HL-60/S4 (cell line): ENCODE measurements at regions not wholly inside any gene's neighbourhood (a gene's known extent, or its start where the extent isn't known, plus 50 kb on each side); places are given as distances from the start of the nearest gene placed in this dataset.

Source experiments
- in situ Hi-C: fragments of 300-500 bp; cut with MboI; formaldehyde crosslinking; loops from 2 replicates; pipeline ENCODE4 v1.14.3; 2022; ENCODE audit warnings: low sequenced_read_pairs

DNA sequence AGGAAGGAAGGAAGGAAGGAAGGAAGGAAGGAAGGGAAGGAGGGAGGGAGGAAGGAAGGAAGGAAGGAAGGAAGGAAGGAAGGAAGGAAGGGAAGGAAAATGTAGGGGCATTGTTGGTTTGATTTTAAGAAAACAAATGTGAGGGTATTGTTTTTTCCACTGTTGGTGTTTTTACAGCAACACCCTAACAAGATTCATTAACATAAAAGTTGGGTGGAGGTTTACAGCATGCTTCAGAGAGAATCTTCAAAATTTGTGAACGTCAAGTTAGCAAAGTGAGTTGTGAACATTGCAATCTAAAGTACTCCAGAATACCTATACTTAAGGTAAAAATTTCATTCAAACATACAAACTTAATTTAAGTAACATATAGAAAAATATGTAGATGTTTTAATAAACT is 200.2 kb upstream of the ID4 start:
- in situ Hi-C loops = no loop called here

DNA sequence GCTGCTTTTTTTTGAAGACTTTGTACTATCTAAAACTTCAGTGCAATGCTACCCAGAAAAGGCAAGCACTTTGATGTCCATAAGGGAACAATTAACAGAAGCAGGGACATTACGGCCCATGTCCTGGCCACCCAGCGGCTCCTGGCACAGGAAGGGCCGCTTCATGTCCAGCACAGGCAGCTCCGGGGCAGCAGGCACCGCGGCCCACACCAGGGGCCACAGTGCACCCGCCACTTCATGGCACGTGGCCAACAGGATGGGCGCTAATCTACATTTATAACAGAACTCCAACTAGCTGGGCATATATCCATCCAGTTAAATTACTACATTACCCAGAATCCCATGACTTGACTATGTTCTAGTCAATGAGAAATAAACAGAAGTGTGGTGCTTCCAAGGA is 198.2 kb upstream of the ID4 start:
- in situ Hi-C loops = no loop called here

DNA sequence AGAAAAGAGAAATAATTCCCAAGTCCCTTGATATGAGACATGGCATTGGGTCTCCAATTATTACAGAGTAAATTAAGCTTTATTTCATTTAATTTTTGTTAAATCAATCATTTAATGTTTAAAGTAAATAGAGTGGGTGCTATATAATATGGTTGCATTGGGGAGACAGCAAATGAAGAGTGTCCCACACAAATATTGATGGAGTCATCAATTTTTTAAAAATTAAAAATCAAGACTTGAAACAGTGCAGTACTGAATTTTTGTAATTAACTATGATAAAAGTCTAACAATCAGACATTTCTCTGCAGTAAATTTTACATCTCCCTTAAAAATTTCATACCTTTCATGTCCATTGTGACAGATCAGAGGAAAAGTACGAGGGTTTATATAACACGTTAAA is 193.9 kb upstream of the ID4 start:
- in situ Hi-C loops = no loop called here

DNA sequence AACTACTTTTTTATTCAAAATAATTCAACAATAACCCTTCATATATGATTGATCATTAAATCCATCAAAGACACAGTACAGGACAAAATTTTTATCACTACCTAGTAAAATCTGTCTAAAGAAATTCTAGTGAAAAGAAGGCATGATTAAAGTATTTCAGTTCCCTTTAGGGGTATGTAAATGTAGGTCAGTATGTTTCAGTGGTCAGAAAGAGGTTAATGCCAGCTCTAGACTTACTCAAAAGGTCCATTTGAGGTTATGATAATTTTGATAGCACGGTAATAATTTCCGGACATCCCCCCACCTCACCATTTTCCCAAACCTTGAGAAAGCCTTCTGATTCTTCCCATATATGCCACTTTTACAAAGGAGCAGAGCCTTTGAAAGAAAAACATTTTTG is 193.5 kb upstream of the ID4 start:
- in situ Hi-C loops = no loop called here

DNA sequence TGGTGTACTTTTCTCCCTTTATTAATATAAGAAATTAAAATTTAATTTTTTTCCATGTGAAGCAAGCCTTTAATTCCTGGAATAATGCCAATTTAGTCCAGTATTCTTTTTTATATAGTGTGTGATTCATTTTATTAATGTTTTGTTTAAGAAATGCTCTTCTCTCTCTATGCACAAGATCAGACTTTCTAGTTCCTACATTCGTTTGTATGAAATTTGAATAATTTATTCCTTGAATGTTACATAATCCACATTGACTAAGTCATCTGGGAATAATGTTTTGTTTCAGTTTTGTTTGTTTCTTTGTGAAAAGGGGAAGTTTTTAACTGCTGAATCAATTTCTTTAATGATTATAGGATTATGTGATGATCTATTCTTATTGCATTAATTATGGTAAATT is 181.4 kb upstream of the ID4 start:
- in situ Hi-C loops = no loop called here

DNA sequence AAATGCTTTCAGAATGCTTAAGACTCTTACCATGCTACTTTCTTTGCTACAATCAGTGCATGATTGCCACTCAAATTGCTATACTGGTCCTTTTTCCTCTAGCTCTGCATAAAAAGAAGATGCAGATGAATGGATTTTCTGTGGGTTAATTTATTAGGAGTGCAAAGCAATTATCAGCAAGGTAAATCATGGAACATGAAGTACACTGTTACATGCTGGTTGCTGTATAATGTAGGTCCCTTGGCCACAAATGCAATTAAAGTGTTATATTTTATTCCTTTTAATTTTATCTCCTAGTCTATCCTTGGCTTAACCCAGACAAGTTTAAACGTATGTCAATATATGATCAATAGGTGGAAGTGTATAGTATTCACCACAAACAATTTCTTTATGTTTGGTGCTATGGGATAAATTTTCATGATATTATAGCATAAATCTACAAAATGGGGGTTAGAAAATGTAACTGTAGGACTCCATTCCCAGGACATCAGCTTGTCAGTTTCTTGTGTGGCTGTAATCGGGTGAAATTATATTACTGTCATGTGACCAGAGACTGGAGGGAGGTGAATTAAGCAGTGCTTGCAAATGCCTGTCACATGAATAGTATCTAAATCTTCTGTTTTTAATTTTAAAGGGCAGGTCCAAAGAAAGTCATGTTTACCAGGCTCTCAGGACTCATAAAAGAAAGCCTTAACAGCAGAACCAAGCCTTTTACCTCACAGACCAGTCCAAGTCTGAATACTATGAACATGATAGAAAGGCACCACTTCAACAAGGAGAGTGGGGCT is 176.9 kb upstream of the ID4 start:
- in situ Hi-C loops = no loop called here

DNA sequence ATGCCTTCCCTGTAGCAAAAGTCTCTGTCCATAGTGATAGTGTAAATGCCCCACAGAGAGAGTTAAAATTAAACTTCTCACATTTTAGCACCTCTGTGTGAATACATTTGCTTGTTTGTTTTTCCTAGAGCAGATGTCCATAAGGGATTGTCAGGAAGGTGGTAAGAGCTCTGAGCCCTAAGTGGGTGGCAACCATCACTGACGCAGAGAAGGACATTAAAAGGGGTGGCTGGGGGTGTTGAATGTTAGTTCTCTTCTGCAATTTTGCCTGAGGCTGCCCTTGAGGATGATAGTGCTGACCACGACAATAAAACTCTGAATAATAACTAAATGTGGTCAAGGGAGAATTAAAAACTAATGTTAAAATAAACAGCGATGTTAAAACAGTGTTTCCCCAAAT is 174.3 kb upstream of the ID4 start:
- in situ Hi-C loops = no loop called here

DNA sequence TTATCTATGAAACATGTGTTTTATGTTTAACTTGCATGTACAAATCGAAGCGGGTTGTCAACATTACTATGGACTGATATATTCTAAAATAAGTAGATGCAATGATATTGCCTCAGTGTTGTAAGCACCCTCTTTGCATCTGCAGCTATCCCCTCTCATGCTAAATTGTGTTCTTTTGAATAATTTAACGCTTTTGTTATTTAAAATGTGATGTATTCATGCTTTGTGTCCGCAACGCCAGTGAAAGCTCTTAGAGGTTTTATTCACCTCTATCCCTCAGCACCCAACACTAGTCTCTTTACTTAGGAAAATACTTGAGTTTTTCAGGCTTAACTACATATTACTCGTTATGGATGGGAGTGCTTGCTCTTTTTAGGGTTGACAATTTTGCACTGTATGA is 173.7 kb upstream of the ID4 start:
- in situ Hi-C loops = no loop called here

DNA sequence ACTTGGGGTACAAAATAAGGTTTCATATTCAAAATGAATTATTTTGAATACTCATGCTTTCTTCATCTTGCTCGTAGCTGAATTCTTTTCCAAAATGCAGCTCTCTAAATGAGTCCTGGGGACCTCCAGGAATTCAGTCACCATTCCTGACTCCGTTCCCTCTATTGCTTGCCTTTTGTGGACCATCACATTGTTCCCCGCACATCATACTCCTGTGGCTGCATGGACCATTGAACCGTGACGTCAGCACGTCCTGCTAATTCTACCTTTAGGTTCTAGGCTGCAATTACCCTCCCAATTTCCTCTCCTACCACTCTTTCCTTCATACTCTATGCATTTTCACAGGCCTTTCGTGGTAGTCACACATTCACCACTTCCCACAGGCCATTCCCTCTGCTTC is 173.1 kb upstream of the ID4 start:
- in situ Hi-C loops = no loop called here

DNA sequence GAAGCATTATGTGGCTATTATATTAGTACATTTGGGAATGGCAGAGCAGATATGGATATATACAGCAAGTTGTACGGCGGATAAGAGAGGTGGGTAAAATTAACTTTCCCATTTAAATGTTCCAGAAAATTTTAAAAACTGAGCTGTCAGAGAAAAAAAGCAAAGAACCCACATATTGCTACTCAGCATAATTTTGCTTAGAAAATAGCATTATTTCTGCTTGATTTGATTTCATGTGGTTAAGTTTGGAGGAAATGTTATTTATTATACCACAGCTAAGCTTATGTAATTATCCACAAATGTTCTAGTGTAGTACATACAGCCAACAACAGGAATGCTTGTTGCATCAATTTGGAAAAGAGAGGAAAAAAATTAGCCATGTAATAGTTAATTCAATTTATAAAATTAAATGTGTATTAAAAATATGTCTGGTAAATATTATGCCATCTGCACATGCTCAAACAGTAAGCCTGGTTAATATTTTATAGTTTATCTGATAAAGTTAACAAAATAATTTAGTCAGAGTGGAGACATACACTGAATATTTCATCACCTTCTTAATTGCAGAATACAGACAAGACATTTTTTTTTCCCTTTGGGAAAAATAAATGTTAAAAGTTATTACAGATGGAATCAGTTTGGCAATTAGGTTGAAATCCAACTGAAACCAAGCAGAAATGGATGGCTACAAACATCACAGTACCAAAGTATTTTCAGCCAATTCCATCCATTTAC is 172.1 kb upstream of the ID4 start:
- in situ Hi-C loops = no loop called here

DNA sequence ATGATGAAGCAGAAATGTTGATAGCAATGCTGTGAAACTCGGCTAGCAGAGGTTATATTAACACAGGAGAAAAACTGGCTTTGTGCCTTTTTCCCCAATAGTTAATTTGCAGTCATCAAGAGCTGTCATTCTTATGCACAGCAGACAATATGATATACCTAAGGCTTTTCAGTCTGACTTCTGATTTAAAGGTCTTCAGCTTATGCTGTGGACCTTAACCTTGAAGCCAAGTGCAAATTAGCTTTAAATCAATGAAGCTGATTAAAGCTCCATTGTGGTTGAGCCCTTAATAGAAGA is 171.6 kb upstream of the ID4 start:
- in situ Hi-C loops = no loop called here

DNA sequence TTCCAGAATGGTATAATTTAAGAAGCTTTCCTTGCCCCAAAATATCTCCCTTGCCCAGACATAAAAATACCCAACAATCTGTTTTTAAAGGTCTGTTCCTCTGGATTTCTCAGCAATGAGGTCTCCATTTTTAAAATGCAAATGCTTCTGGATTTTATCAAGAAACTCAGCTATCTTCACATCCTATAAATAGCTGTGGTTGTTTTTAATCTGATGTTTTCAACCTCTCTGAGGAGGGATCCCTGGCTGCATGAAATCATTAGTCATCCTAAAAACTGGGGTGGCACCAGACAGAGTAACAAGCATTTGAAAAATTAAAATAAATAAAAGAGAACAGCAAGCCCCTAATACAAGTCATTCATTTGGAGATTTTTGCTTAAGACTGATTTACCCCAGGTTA is 168.5 kb upstream of the ID4 start:
- in situ Hi-C loops = no loop called here

DNA sequence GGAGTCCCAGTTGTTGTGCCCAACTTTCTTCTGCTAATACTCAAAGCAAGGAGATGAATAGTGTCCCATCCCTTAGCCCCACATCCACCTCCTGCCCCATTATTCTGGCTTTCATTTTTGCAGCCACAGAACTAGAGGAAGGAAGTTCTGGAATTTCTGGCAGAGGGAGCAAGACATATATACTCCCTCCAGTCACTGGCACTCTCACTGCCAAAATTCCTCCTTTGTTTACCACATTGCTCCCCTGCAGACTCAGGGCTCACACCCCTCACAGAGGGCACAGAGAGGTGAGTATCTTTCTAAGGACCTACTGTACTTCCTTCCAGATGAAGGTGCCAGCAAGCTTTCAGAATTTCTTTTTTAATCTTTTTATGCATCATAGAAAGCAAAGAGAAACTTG is 168.0 kb upstream of the ID4 start:
- in situ Hi-C loops = no loop called here

DNA sequence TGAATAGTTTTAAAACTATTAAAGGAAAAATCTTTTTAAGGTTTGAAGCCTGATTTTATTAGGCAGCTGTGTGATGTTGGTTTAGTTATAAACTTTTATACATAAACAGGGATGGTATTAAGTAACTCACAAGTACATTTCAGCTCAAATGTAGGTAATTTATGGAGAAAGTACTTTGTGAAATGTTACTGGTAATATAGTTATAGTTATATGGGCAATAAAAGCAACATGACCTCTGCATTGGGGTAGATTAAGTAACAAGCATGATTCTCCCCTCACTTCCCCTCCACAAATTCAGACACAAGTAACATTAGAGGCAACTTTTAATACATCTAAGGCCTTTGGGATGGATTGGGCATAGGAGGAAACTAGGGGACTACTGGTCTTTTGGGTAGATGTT is 154.3 kb upstream of the ID4 start:
- in situ Hi-C loops = no loop called here

DNA sequence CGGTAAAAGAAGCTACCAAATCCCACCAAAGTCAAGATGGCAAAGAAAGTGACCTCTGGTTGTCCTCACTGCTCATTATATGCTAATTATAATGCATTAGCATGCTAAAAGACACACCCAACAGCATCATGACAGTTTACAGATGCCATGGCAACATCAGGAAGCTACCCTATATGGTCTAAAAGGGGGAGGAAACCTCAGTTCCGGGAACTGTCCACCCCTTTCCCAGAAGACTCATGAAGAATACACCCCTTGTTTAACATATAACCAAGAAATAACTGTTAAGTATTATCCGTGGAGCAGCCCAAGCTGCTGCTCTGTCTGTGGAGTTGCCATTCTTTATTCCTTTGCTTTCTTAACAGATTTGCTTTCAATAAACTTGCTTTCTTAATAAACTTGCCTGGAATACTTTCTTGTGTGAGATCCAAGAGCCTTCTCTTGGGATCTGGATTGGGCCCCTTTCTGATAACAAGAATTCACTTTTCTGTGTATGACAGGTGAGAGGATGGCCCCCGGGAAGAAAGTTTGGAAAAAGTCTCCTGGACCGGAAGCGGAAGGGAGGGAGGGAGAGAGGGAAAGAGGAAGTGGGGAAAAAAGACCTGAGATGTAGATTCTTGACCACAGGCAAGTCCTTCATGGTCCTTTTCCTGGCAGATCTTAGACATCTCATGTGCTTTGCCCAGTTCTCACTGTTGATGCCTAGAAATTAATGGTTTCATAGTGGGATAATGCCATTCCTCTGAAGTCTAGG is 146.7 kb upstream of the ID4 start:
- in situ Hi-C loops = no loop called here

DNA sequence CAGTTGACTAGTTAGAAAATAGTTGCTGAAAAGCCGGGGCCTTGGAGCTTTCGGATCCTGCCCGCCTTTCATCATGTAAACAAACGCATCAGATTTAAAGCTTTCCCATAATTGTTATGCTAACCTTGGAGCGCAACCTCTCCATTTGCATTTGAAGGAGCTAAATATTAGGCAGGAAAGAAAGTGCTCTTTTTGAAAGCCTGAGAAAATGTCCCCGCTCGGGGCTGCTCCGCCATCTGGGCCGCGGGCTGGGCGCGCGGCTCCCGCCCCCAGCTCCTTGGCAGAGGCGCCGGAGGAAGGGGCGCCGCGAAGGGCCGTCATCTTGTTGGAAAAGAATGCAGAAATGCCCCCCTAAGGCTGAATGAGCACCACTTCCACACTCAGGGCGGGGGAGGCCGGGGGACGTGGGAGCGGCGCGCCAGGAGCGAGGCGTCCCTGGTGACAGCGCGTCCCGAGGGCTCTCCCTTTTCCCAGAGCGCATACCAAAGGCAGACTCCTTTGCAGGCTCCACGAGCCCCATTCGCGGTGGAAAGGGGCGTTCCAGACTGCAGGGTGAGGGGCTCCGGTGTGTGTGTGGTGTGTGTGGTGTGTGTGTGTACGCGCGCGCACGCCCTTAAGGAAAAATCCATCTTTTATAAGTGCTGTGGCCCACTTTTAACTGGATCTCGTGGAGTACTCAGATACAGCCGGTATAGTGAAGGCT is 145.6 kb upstream of the ID4 start:
- in situ Hi-C loops = no loop called here

DNA sequence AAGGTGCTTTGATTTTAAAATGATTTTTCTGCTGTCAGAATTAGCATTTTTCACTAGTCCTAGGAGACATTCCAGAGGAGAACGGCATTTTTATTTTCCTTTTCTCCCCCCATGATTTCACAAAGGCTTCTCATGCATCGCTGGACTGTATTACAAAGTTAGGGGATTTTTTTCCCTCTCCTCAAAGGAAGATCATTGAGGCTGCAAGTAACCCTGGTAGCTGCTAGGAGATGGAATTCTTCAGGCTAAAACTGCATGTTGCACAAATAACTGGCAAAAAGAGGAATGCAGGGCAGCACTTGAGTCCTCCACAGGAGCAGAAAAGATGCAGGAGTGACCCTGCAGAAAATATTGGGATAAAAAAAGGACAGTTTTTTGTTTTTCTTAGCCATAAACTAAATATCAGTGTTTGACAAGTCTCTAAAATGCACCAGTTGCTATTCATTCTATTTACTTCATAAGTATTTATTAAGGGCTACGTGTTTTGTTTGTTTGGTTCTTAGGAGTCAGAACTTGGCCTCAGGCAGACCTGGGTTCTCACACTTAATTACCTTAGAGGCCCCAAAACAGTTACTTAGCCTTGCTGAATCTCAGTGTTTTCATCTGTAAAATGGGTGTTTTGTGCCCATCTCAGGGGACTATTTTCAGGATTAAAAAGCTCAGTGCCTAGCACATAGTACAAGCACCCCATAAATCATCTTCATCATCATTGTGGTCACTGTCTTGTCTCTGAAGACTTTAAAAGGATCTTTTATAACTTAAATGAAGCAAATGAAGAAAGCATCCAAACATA is 144.5 kb upstream of the ID4 start:
- in situ Hi-C loops = no loop called here

DNA sequence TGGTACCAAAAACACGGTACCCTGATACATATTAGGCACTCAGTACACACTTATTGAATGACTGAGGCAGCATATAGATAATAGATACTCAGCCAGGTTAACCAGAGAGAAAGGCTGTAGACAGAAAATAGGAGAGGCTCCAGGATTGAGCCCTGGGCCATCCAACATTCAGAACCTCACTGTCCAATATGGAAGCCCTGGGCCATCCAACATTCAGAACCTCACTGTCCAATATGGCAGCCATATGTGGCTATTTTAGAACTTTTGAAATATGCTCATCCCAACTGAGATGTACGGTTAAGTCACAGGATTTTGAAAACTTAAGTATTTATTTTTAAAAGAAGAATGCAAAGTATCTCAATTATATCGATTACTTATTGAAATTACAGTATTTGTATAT is 142.5 kb upstream of the ID4 start:
- in situ Hi-C loops = no loop called here

DNA sequence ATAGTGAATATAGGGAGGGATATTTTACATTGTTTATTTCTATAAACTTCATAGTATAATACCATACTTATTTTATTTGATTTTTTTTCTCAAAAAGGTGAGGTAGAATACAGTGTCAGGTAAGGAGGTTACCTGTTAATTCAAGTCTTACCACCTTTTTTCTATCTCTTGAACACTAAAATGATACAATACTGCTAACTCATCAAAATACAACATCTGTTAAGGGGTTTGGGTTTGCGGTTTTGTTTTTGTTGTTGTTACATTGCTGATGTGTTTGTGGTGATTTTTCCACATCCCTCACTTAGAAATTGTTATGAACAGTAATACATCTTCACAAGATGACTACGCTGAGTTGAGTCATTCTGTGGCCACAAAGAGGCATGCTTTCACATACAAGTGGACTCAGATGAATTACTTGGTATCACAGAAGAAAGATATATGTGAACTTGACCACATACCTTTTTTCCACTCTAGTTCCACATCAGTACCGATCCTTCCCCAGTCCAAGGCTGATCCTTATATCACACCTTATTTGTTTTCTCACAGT is 139.4 kb upstream of the ID4 start:
- in situ Hi-C loops = no loop called here

DNA sequence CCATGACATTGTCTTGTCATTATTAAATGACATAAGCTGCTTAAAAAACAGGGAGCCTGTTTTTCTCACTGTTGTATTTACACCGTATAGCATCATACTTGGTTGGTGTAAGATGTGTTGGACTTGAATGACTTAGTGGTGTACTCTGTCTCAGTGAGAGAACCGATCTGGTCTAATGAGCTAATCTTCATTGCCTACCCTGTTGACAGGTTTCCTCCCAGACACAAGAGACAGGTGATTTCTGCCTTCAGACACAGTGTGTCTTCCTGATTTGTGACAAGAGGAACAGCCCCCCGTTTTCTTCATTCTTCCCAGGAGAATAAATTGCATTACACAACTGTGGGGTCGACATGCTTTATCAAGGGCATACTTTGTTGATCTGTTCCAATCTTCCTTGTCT is 137.2 kb upstream of the ID4 start:
- in situ Hi-C loops = no loop called here

DNA sequence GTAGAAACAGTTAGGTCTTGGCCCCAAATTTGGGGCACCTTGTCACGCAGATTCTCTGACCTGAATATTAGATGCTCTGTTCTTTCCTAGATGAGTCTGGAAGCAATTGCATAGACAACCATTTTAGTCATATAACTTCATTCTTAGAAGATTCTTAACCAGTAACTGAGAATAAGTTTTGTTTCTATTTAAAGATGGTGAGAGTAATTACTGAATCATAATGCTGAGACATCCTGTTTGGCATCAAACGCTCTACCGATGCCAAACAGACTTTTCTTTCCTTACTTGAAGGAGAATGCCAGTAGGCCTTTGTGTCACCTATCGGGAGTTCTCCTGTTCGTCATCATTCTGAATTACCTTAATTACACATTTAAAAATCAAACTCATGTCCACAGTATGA is 131.6 kb upstream of the ID4 start:
- in situ Hi-C loops = no loop called here
